HCT116 (cell line): ENCODE measurements at regions not wholly inside any gene's neighbourhood (a gene's known extent, or its start where the extent isn't known, plus 50 kb on each side); places are given as distances from the start of the nearest gene placed in this dataset.

Experiments used
- ATAC-seq: fragments of 200-7000 bp; cut with Tn5 transposase; 2 replicates; pipeline ENCODE4 v1.9.1; 2020; ENCODE audit warnings: mild to moderate bottlenecking, moderate library complexity
- BruUV-seq: library from RNA; stranded (reverse); fragments of 400-500 nt; replicated peaks from 2 replicates; lab custom pipeline; 2021; lab: Mats Ljungman, UMichigan
- CTCF ChIA-PET: fragments of 300-600 bp; sonication (Branson Sonifier 250); formaldehyde crosslinking; loops from one replicate; lab custom pipeline; 2021; ENCODE audit warnings: antibody characterized with exemption; lab: Charles Lee
- POLR2A ChIA-PET: fragments of 300-600, 350-600 bp; sonication (Branson Sonifier 250); formaldehyde crosslinking; loops from one replicate; lab custom pipeline; 2021; ENCODE audit warnings: antibody characterized with exemption; lab: Charles Lee
- RAD21 ChIA-PET, 2 experiments: fragments of 300-600 bp; sonication (Branson Sonifier 250); formaldehyde crosslinking; loops; one replicate each; lab custom pipeline; 2023; ENCODE audit warnings: low total read pairs in 2 of 2; ENCODE audit not compliant: uncharacterized antibody in 2 of 2, unreplicated experiment in 2 of 2, low non-redundant PET in 1 of 2; lab: Charles Lee
- DNase-seq: peaks from one replicate; pipeline ENCODE4 v3.0.0-alpha.2; 2010; ENCODE audit warnings: low read depth, low spot score
- H2AFZ ChIP-seq: fragments of 200-600 bp; shearing (Covaris generic), sonication (generic); 2 replicates; pipeline ENCODE4 v1.6.1; 2017; ENCODE audit warnings: low read depth, mixed run types, mixed read lengths, antibody characterized with exemption, low read length; ENCODE audit not compliant: poor library complexity, severe bottlenecking
- H3K27ac ChIP-seq: 2 replicates; pipeline ENCODE4 v1.5.1; 2012; ENCODE audit warnings: low read depth, low read length
- H3K27me3 ChIP-seq: fragments of 200-600 bp; sonication (generic); 2 replicates; pipeline ENCODE4 v1.6.1; 2016; ENCODE audit warnings: mixed run types, low read length, mixed read lengths; ENCODE audit not compliant: insufficient read depth
- H3K36me3 ChIP-seq, 2 experiments: fragments of 200-500 bp in 1 of 2; fragments of 200-600 bp in 1 of 2; sonication (Bioruptor generic) in 1 of 2; sonication (generic) in 1 of 2; 2 replicates each; pipeline versions ENCODE4 v1.5.1 to v1.6.1; 2014 to 2016; ENCODE audit warnings: low read length in 2 of 2, inconsistent platforms in 1 of 2, mixed read lengths in 1 of 2, mixed run types in 1 of 2; ENCODE audit not compliant: insufficient read depth in 2 of 2, control insufficient read depth in 1 of 2
- H3K4me1 ChIP-seq, 2 experiments: fragments of 200-600 bp in 1 of 2; sonication (generic) in 1 of 2; 2 replicates each; pipeline versions ENCODE4 v1.5.1 to v1.6.1; 2012 to 2017; ENCODE audit warnings: low read length in 2 of 2, inconsistent platforms in 1 of 2, mild to moderate bottlenecking in 1 of 2, mixed read lengths in 1 of 2, mixed run types in 1 of 2, moderate library complexity in 1 of 2; ENCODE audit not compliant: insufficient read depth in 2 of 2, control insufficient read depth in 1 of 2
- H3K4me2 ChIP-seq: fragments of 200-600 bp; sonication (generic); 2 replicates; pipeline ENCODE4 v1.6.1; 2017; ENCODE audit warnings: mixed run types, low read length, mixed read lengths
- H3K4me3 ChIP-seq, 2 experiments: fragments of 200-600 bp in 1 of 2; sonication (generic) in 1 of 2; replicated peaks in 1 of 2; 2 replicates each; pipeline ENCODE4 v1.5.1; 2011 to 2016; ENCODE audit warnings: low read length in 2 of 2, control low read depth in 1 of 2, low read depth in 1 of 2, mild to moderate bottlenecking in 1 of 2, mixed read lengths in 1 of 2, mixed run types in 1 of 2
- H3K79me2 ChIP-seq: fragments of 200-600 bp; sonication (generic); 2 replicates; pipeline ENCODE4 v1.6.1; 2017; ENCODE audit warnings: mild to moderate bottlenecking, mixed run types, low read length, moderate library complexity, mixed read lengths; ENCODE audit not compliant: insufficient read depth
- H3K9ac ChIP-seq: fragments of 200-600 bp; sonication (generic); 2 replicates; pipeline ENCODE4 v1.6.1; 2016; ENCODE audit warnings: low read length, mixed read lengths
- H3K9me2 ChIP-seq: fragments of 200-600 bp; sonication (generic), shearing (Covaris generic); 2 replicates; pipeline ENCODE4 v1.6.1; 2017; ENCODE audit warnings: mixed run types, mild to moderate bottlenecking, moderate library complexity; ENCODE audit not compliant: insufficient read depth
- H3K9me3 ChIP-seq, 2 experiments: fragments of 200-500 bp in 1 of 2; fragments of 200-600 bp in 1 of 2; sonication (Bioruptor generic) in 1 of 2; sonication (generic) in 1 of 2; 2 replicates each; pipeline ENCODE4 v1.6.1; 2014 to 2017; ENCODE audit warnings: low read length in 2 of 2, mixed read lengths in 2 of 2, inconsistent platforms in 1 of 2, low read depth in 1 of 2, mild to moderate bottlenecking in 1 of 2, mixed run types in 1 of 2, moderate library complexity in 1 of 2; ENCODE audit not compliant: control insufficient read depth in 1 of 2, insufficient read depth in 1 of 2
- H4K20me1 ChIP-seq: fragments of 200-600 bp; sonication (generic), shearing (Covaris generic); 2 replicates; pipeline ENCODE4 v1.6.1; 2017; ENCODE audit warnings: mixed run types, mild to moderate bottlenecking, moderate library complexity; ENCODE audit not compliant: insufficient read depth
- ATF3 ChIP-seq: IDR thresholded peaks from 2 replicates; pipeline ENCODE4 v1.6.1; 2012
- CBX3 ChIP-seq: IDR thresholded peaks from 2 replicates; pipeline ENCODE4 v1.6.1; 2012; ENCODE audit warnings: low read depth
- CEBPB ChIP-seq: IDR thresholded peaks from 2 replicates; pipeline ENCODE4 v1.6.1; 2012; ENCODE audit warnings: low read depth
- EGR1 ChIP-seq: IDR thresholded peaks from 2 replicates; pipeline ENCODE4 v1.6.1; 2012; ENCODE audit warnings: low read depth
- ELF1 ChIP-seq: IDR thresholded peaks from 2 replicates; pipeline ENCODE4 v1.6.1; 2012; ENCODE audit warnings: low read depth, borderline replicate concordance
- EZH2 ChIP-seq: fragments of 200-600 bp; sonication (generic); IDR thresholded peaks from 2 replicates; pipeline ENCODE4 v1.6.1; 2017; ENCODE audit warnings: antibody characterized with exemption, mixed run types
- EZH2phosphoT487 ChIP-seq: fragments of 200-600 bp; IDR thresholded peaks from 2 replicates; pipeline ENCODE4 v1.6.1; 2018; ENCODE audit warnings: antibody characterized with exemption, borderline replicate concordance
- FOSL1 ChIP-seq: IDR thresholded peaks from 2 replicates; pipeline ENCODE4 v1.6.1; 2012; ENCODE audit warnings: low read depth
- JUND ChIP-seq: IDR thresholded peaks from 2 replicates; pipeline ENCODE4 v1.6.1; 2012
- POLR2A ChIP-seq: IDR thresholded peaks from 2 replicates; pipeline ENCODE4 v1.7.0; 2011; ENCODE audit warnings: borderline replicate concordance; ENCODE audit not compliant: insufficient read depth, insufficient read length; ENCODE audit errors: extremely low read depth
- POLR2AphosphoS5 ChIP-seq: IDR thresholded peaks from 2 replicates; pipeline ENCODE4 v1.6.1; 2011; ENCODE audit warnings: mild to moderate bottlenecking, low read depth, low read length, moderate library complexity
- RAD21 ChIP-seq: IDR thresholded peaks from 2 replicates; pipeline ENCODE4 v1.6.1; 2012; ENCODE audit warnings: low read depth, mild to moderate bottlenecking
- SIN3A ChIP-seq: IDR thresholded peaks from 2 replicates; pipeline ENCODE4 v1.6.1; 2012; ENCODE audit warnings: low read depth
- SP1 ChIP-seq: IDR thresholded peaks from 2 replicates; pipeline ENCODE4 v1.6.1; 2012; ENCODE audit warnings: low read depth
- SRF ChIP-seq: IDR thresholded peaks from 2 replicates; pipeline ENCODE4 v1.6.1; 2012; ENCODE audit warnings: low read depth
- YY1 ChIP-seq: IDR thresholded peaks from 2 replicates; pipeline ENCODE4 v1.6.1; 2011; ENCODE audit warnings: low read length, low read depth, moderate library complexity, mild to moderate bottlenecking; ENCODE audit not compliant: insufficient replicate concordance; ENCODE audit errors: extremely low read depth
- ZFX ChIP-seq: fragments of 450-650 bp; IDR thresholded peaks from 2 replicates; pipeline ENCODE4 v1.6.1; 2017
- intact Hi-C: fragments of 100-400 bp; cut with micrococcal nuclease; formaldehyde crosslinking; loops from 2 replicates; pipeline ENCODE4 v1.10.0; 2022
- TF ChIP-seq, protein P1 (sequence below): IDR thresholded peaks from 2 replicates; pipeline ENCODE4 v1.6.1; 2011; ENCODE audit warnings: mild to moderate bottlenecking, low read length, moderate library complexity; ENCODE audit not compliant: insufficient replicate concordance; ENCODE audit errors: extremely low read depth
- TF ChIP-seq, protein P2 (sequence below): IDR thresholded peaks from 2 replicates; pipeline ENCODE4 v1.6.1; 2012
- TF ChIP-seq, protein P3 (sequence below), 3 experiments: fragments of 200-600 bp in 1 of 3; sonication (generic) in 1 of 3; IDR thresholded peaks in 2 of 3; conservative IDR thresholded peaks in 1 of 3; 2 replicates each; pipeline ENCODE4 v1.5.1; 2012 to 2017; ENCODE audit warnings: low read depth in 2 of 3, low read length in 2 of 3, antibody characterized with exemption in 1 of 3, borderline replicate concordance in 1 of 3, control low read depth in 1 of 3, mild to moderate bottlenecking in 1 of 3, mixed read lengths in 1 of 3, mixed run types in 1 of 3, moderate library complexity in 1 of 3; ENCODE audit not compliant: insufficient read depth in 1 of 3

DNA sequence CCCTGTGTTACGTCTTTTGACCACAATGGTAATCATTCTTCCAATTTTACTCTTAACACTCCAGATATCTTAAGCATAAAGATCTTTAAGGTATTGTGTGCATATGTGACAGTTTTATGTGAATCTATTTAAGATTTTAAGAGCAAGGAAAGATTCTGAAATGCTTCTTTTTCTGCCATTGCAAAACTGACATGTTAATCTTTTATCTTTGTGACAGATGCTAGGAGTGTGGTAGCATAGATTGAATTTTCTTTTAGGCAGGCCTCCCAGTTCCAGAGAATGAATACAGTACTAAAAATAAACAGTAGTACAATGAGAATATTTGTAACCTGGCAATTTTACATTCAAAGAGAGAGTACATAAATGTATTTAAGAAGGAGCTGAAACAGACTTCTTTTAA, 232.5 kb upstream of the ZSWIM2 start:
- ATAC-seq: no peak
- H3K4me1 ChIP-seq: no peaks in the 10 kb centered on the region
- no peak overlapping the region for H3K4me3 ChIP-seq
- RAD21 ChIA-PET: no interaction called here
- H3K9me3 ChIP-seq: no peaks in the 10 kb centered on the region
- no TSS peak for BruUV-seq
- no peak overlapping the region for H3K9ac ChIP-seq
- no peaks in the 10 kb centered on the region for H4K20me1 ChIP-seq
- no peak overlapping the region for H3K4me2 ChIP-seq
- intact Hi-C loops: no loop called here
- H3K27ac ChIP-seq: no peak overlapping the region
- POLR2A ChIA-PET: no interaction called here
- DNase-seq: no peak
- H3K9me2 ChIP-seq: no peaks in the 10 kb centered on the region
- TF ChIP-seq SIN3A (no peak), SP1 (no peak), SRF (no peak), ZFX (no peak), POLR2AphosphoS5 (no peak), RAD21 (no peak), CEBPB (no peak), EGR1 (no peak), ELF1 (no peak), ATF3 (no peak), EZH2 (no peak), POLR2A (no peak), EZH2phosphoT487 (no peak), FOSL1 (no peak), CBX3 (no peak), JUND (no peak), YY1 (no peak)
- TF ChIP-seq, protein P1, sequence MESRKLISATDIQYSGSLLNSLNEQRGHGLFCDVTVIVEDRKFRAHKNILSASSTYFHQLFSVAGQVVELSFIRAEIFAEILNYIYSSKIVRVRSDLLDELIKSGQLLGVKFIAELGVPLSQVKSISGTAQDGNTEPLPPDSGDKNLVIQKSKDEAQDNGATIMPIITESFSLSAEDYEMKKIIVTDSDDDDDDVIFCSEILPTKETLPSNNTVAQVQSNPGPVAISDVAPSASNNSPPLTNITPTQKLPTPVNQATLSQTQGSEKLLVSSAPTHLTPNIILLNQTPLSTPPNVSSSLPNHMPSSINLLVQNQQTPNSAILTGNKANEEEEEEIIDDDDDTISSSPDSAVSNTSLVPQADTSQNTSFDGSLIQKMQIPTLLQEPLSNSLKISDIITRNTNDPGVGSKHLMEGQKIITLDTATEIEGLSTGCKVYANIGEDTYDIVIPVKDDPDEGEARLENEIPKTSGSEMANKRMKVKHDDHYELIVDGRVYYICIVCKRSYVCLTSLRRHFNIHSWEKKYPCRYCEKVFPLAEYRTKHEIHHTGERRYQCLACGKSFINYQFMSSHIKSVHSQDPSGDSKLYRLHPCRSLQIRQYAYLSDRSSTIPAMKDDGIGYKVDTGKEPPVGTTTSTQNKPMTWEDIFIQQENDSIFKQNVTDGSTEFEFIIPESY: no peak
- TF ChIP-seq, protein P2, sequence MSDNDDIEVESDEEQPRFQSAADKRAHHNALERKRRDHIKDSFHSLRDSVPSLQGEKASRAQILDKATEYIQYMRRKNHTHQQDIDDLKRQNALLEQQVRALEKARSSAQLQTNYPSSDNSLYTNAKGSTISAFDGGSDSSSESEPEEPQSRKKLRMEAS: no peak
- TF ChIP-seq, protein P3, sequence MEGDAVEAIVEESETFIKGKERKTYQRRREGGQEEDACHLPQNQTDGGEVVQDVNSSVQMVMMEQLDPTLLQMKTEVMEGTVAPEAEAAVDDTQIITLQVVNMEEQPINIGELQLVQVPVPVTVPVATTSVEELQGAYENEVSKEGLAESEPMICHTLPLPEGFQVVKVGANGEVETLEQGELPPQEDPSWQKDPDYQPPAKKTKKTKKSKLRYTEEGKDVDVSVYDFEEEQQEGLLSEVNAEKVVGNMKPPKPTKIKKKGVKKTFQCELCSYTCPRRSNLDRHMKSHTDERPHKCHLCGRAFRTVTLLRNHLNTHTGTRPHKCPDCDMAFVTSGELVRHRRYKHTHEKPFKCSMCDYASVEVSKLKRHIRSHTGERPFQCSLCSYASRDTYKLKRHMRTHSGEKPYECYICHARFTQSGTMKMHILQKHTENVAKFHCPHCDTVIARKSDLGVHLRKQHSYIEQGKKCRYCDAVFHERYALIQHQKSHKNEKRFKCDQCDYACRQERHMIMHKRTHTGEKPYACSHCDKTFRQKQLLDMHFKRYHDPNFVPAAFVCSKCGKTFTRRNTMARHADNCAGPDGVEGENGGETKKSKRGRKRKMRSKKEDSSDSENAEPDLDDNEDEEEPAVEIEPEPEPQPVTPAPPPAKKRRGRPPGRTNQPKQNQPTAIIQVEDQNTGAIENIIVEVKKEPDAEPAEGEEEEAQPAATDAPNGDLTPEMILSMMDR (IDR thresholded peaks at IDR 0.05 in 2 of 3, conservative IDR thresholded peaks at IDR 0.05 in 1 of 3; ENCODE audit: borderline replicate concordance in 1 of 3, insufficient read depth in 1 of 3, low read depth in 2 of 3, low read length in 2 of 3): no peak
- H3K27me3 ChIP-seq: no peaks in the 10 kb centered on the region
- H3K36me3 ChIP-seq: no peaks in the 10 kb centered on the region
- no peak overlapping the region for H2AFZ ChIP-seq
- CTCF ChIA-PET: no interaction called here
- H3K79me2 ChIP-seq: no peaks in the 10 kb centered on the region
